Gastrocnemius medialis (tissue), 4 donors: ENCODE measurements at regions not wholly inside any gene's neighbourhood (a gene's known extent, or its start where the extent isn't known, plus 50 kb on each side); places are given as distances from the start of the nearest gene placed in this dataset.

Source experiments
- ATAC-seq, 2 donors: fragments of 150-250 bp; one replicate each; pipeline ENCODE4 v1.9.1; 2016
- DNase-seq, 2 donors: peaks; one replicate each; pipeline ENCODE4 v3.0.0-alpha.2; 2019
- H3K27ac ChIP-seq, 4 donors: fragments of 200-600 bp; sonication (generic); 1 replicate in 1 of 4; 2 replicates in 3 of 4; pipeline ENCODE4 v1.5.1; 2016 to 2018; ENCODE audit warnings: mild to moderate bottlenecking in 2 of 4, moderate library complexity in 1 of 4
- H3K27me3 ChIP-seq, 3 donors: fragments of 200-600 bp; sonication (generic) in 2 of 3; 1 replicate in 1 of 3; 2 replicates in 2 of 3; pipeline versions ENCODE4 v1.5.1 to v1.6.0; 2016 to 2019; ENCODE audit warnings: mild to moderate bottlenecking in 1 of 3, moderate library complexity in 1 of 3
- H3K36me3 ChIP-seq, 2 donors: fragments of 200-600 bp; sonication (generic) in 1 of 2; one replicate each; pipeline ENCODE4 v1.5.1; 2017 to 2018
- H3K4me1 ChIP-seq, 2 donors: fragments of 200-600 bp; sonication (generic) in 1 of 2; one replicate each; pipeline ENCODE4 v1.5.1; 2016 to 2017; ENCODE audit warnings: mild to moderate bottlenecking in 2 of 2
- H3K4me3 ChIP-seq, 4 donors: fragments of 200-600 bp; sonication (generic) in 3 of 4; 1 replicate in 1 of 4; 2 replicates in 3 of 4; pipeline ENCODE4 v1.5.1; 2016 to 2019; ENCODE audit warnings: mild to moderate bottlenecking in 2 of 4
- H3K9me3 ChIP-seq, 3 donors: fragments of 200-600 bp; sonication (generic) in 2 of 3; 1 replicate in 1 of 3; 2 replicates in 2 of 3; pipeline ENCODE4 v1.5.1; 2016 to 2019
- CTCF ChIP-seq, 5 experiments: fragments of 450-650 bp in 3 of 5; fragments of 200-600 bp in 2 of 5; sonication (generic) in 2 of 5; IDR thresholded peaks in 4 of 5; conservative IDR thresholded peaks in 1 of 5; 1 replicate in 4 of 5; 2 replicates in 1 of 5; pipeline ENCODE4 v1.5.1; 2016 to 2019; ENCODE audit warnings: antibody characterized with exemption in 5 of 5, mild to moderate bottlenecking in 3 of 5, moderate library complexity in 3 of 5
- POLR2A ChIP-seq, 2 donors: fragments of 450-650 bp; IDR thresholded peaks; one replicate each; pipeline ENCODE4 v1.6.1; 2017; ENCODE audit warnings: antibody characterized with exemption in 2 of 2, mild to moderate bottlenecking in 2 of 2, moderate library complexity in 2 of 2
- in situ Hi-C, 4 donors: fragments of 200-750 bp; cut with MboI; loops; one replicate each; pipeline versions ENCODE4 v1.15.0 to v1.8.0; 2017; ENCODE audit warnings: low sequenced_read_pairs in 4 of 4
- intact Hi-C: fragments of 100-400 bp; cut with DNase I; formaldehyde crosslinking; loops from one replicate; pipeline ENCODE4 v1.15.1; 2023; ENCODE audit warnings: low total_unique reads

- no peak for TF ChIP-seq POLR2A (IDR thresholded peaks at IDR 0.05)
- TF ChIP-seq CTCF (IDR thresholded peaks at IDR 0.05 in 4 of 5, conservative IDR thresholded peaks at IDR 0.05 in 1 of 5): no peak
- ATAC-seq (no peak), DNase-seq (no peak)
- Histone ChIP-seq H3K27me3 (no peaks in the 10 kb centered on the region), H3K9me3 (peaks cover 0 to 4% (median 0%) of the 10 kb centered on the region in 3 donors), H3K36me3 (no peaks in the 10 kb centered on the region), H3K27ac (no peak overlapping the region), H3K4me1 (no peaks in the 10 kb centered on the region), H3K4me3 (no peak overlapping the region)
- in situ Hi-C loops (no loop called here), intact Hi-C loops (no loop called here)
Measured at GRCh38 chr6:119922814-119923213, 573.3 kb upstream of the MAN1A1 start.

- TF ChIP-seq POLR2A (IDR thresholded peaks at IDR 0.05) (no peak), CTCF (IDR thresholded peaks at IDR 0.05 in 4 of 5, conservative IDR thresholded peaks at IDR 0.05 in 1 of 5) (no peak)
Measured at GRCh38 chr6:119921491-119922010, 572.0 kb upstream of the MAN1A1 start.

GRCh38 chr6:119917186-119917585 is 567.6 kb upstream of the MAN1A1 start:
- ATAC-seq (no peak), DNase-seq (no peak)
- Histone ChIP-seq H3K27ac (no peak overlapping the region), H3K4me3 (no peak overlapping the region), H3K9me3 (peaks cover 0 to 4% (median 0%) of the 10 kb centered on the region in 3 donors), H3K27me3 (no peaks in the 10 kb centered on the region), H3K36me3 (no peaks in the 10 kb centered on the region), H3K4me1 (no peaks in the 10 kb centered on the region)
- intact Hi-C loops: no loop called here
- TF ChIP-seq CTCF (IDR thresholded peaks at IDR 0.05 in 4 of 5, conservative IDR thresholded peaks at IDR 0.05 in 1 of 5): no peak
- TF ChIP-seq POLR2A (IDR thresholded peaks at IDR 0.05): no peak
- in situ Hi-C loops: no loop called here

More at GRCh38 chr6:119921491-119922010, 572.0 kb upstream of the MAN1A1 start:
- peaks cover 0 to 4% (median 0%) of the 10 kb centered on the region in 3 donors for H3K9me3 ChIP-seq
- H3K36me3 ChIP-seq: no peaks in the 10 kb centered on the region
- in situ Hi-C loops (no loop called here), intact Hi-C loops (no loop called here)
- H3K4me3 ChIP-seq: no peak overlapping the region
- H3K27me3 ChIP-seq: no peaks in the 10 kb centered on the region
- no peaks in the 10 kb centered on the region for H3K4me1 ChIP-seq
- DNase-seq (no peak), ATAC-seq (no peak)
- H3K27ac ChIP-seq: no peak overlapping the region

- Histone ChIP-seq H3K27me3 (no peaks in the 10 kb centered on the region), H3K9me3 (no peaks in the 10 kb centered on the region), H3K27ac (no peak overlapping the region), H3K36me3 (no peaks in the 10 kb centered on the region), H3K4me1 (no peaks in the 10 kb centered on the region), H3K4me3 (no peak overlapping the region)
- TF ChIP-seq POLR2A (IDR thresholded peaks at IDR 0.05) (no peak), CTCF (IDR thresholded peaks at IDR 0.05 in 4 of 5, conservative IDR thresholded peaks at IDR 0.05 in 1 of 5) (no peak)
- intact Hi-C loops: no loop called here
- in situ Hi-C loops: no loop called here
- ATAC-seq (no peak), DNase-seq (no peak)
Measured at GRCh38 chr6:119915971-119916370, 566.4 kb upstream of the MAN1A1 start.

- Histone ChIP-seq H3K27me3 (no peaks in the 10 kb centered on the region), H3K27ac (no peak overlapping the region), H3K4me3 (no peak overlapping the region), H3K4me1 (no peaks in the 10 kb centered on the region), H3K9me3 (no peaks in the 10 kb centered on the region), H3K36me3 (no peaks in the 10 kb centered on the region)
- TF ChIP-seq POLR2A (IDR thresholded peaks at IDR 0.05) (no peak), CTCF (IDR thresholded peaks at IDR 0.05 in 4 of 5, conservative IDR thresholded peaks at IDR 0.05 in 1 of 5) (no peak)
- ATAC-seq (no peak), DNase-seq (no peak)
- in situ Hi-C loops (no loop called here), intact Hi-C loops (no loop called here)
Measured at GRCh38 chr6:119908157-119908556, 558.6 kb upstream of the MAN1A1 start.
